Testis (tissue), 2 donors: ENCODE measurements at regions not wholly inside any gene's neighbourhood (a gene's known extent, or its start where the extent isn't known, plus 50 kb on each side); places are given as distances from the start of the nearest gene placed in this dataset.

Experiments
- CTCF ChIP-seq, 3 experiments: fragments of 450-650 bp in 2 of 3; fragments of 200-600 bp in 1 of 3; sonication (generic) in 1 of 3; IDR thresholded peaks; one replicate each; pipeline ENCODE4 v1.5.1; 2016 to 2019; ENCODE audit warnings: antibody characterized with exemption in 3 of 3, mild to moderate bottlenecking in 2 of 3, moderate library complexity in 1 of 3
- POLR2A ChIP-seq: fragments of 450-650 bp; IDR thresholded peaks from one replicate; pipeline ENCODE4 v1.6.1; 2017; ENCODE audit warnings: antibody characterized with exemption, mild to moderate bottlenecking, moderate library complexity

- TF ChIP-seq CTCF (IDR thresholded peaks at IDR 0.05) (no peak), POLR2A (no peak)
Measured at GRCh38 chr4:79603681-79604080, 195.7 kb upstream of the GK2 start.
